Neural cell (in vitro differentiated cells): ENCODE measurements at regions not wholly inside any gene's neighbourhood (a gene's known extent, or its start where the extent isn't known, plus 50 kb on each side); places are given as distances from the start of the nearest gene placed in this dataset.

Experiments
- H2AFZ ChIP-seq: fragments of 200-600, 300-800 bp; sonication (generic), shearing (Covaris generic); 2 replicates; pipeline ENCODE4 v1.6.0; 2014; ENCODE audit warnings: low read depth, mild to moderate bottlenecking, antibody characterized with exemption, low read length, moderate library complexity
- H3F3A ChIP-seq: fragments of 200-600 bp; shearing (Covaris generic); 2 replicates; pipeline ENCODE4 v1.6.1; 2016; ENCODE audit warnings: mild to moderate bottlenecking, moderate library complexity, mixed read lengths, antibody characterized with exemption, low read length; ENCODE audit not compliant: insufficient read depth, poor library complexity, severe bottlenecking
- H3K27ac ChIP-seq: fragments of 200-600, 300-800 bp; sonication (generic), shearing (Covaris generic); 2 replicates; pipeline ENCODE4 v1.5.1; 2014; ENCODE audit warnings: mild to moderate bottlenecking, low read length, moderate library complexity
- H3K27me3 ChIP-seq: fragments of 300-800, 200-600 bp; sonication (generic), shearing (Covaris generic); 2 replicates; pipeline ENCODE4 v1.6.0; 2014; ENCODE audit warnings: mild to moderate bottlenecking, low read depth, low read length, moderate library complexity; ENCODE audit not compliant: insufficient read depth
- H3K36me3 ChIP-seq: fragments of 300-800, 200-600 bp; sonication (generic), shearing (Covaris generic); 2 replicates; pipeline ENCODE4 v1.5.1; 2014; ENCODE audit warnings: mild to moderate bottlenecking, antibody characterized with exemption, low read length, moderate library complexity; ENCODE audit not compliant: insufficient read depth
- H3K4me2 ChIP-seq: fragments of 300-800, 200-600 bp; sonication (generic), shearing (Covaris generic); 2 replicates; pipeline ENCODE4 v1.6.0; 2014; ENCODE audit warnings: mild to moderate bottlenecking, low read length
- H3K4me3 ChIP-seq: fragments of 300-800, 200-600 bp; sonication (generic), shearing (Covaris generic); 2 replicates; pipeline ENCODE4 v1.5.1; 2014; ENCODE audit warnings: mild to moderate bottlenecking, low read length, moderate library complexity
- H3K79me2 ChIP-seq: fragments of 200-600 bp; shearing (Covaris generic); replicated peaks from 2 replicates; pipeline ENCODE4 v1.6.0; 2014; ENCODE audit warnings: mild to moderate bottlenecking, low read length, moderate library complexity; ENCODE audit not compliant: insufficient read depth
- H3K9ac ChIP-seq: fragments of 300-800, 200-600 bp; sonication (generic), shearing (Covaris generic); 2 replicates; pipeline ENCODE4 v1.6.1; 2016; ENCODE audit warnings: mild to moderate bottlenecking, low read length, mixed read lengths
- H3K9me2 ChIP-seq: fragments of 200-600 bp; shearing (Covaris generic); 2 replicates; pipeline ENCODE4 v1.6.1; 2016; ENCODE audit warnings: mild to moderate bottlenecking, low read length, mixed read lengths; ENCODE audit not compliant: insufficient read depth
- H3K9me3 ChIP-seq: fragments of 200-600, 300-800 bp; sonication (generic), shearing (Covaris generic); 2 replicates; pipeline ENCODE4 v1.6.1; 2016; ENCODE audit warnings: mild to moderate bottlenecking, mixed run types, low read length, moderate library complexity, mixed read lengths
- H4K20me1 ChIP-seq: fragments of 200-600 bp; shearing (Covaris generic); 2 replicates; pipeline ENCODE4 v1.6.1; 2016; ENCODE audit warnings: mild to moderate bottlenecking, mixed run types; ENCODE audit not compliant: insufficient read depth
- CTCF ChIP-seq: fragments of 450-650 bp; IDR thresholded peaks from 2 replicates; pipeline ENCODE4 v1.5.1; 2014; ENCODE audit warnings: antibody characterized with exemption, mild to moderate bottlenecking, moderate library complexity; ENCODE audit not compliant: poor library complexity, severe bottlenecking
- EP300 ChIP-seq: fragments of 450-650 bp; conservative IDR thresholded peaks from 2 replicates; pipeline ENCODE4 v1.6.1; 2014; ENCODE audit warnings: antibody characterized with exemption, mild to moderate bottlenecking, moderate library complexity; ENCODE audit not compliant: poor library complexity, severe bottlenecking
- EZH2 ChIP-seq: fragments of 200-600, 300-800 bp; shearing (Covaris generic), sonication (generic); IDR thresholded peaks from 2 replicates; pipeline ENCODE4 v1.6.1; 2014; ENCODE audit warnings: antibody characterized with exemption, low read length, borderline replicate concordance, mild to moderate bottlenecking; ENCODE audit not compliant: insufficient read depth, poor library complexity, severe bottlenecking
- MXI1 ChIP-seq: fragments of 450-650 bp; conservative IDR thresholded peaks from 2 replicates; pipeline ENCODE4 v1.6.1; 2014; ENCODE audit warnings: antibody characterized with exemption, mild to moderate bottlenecking; ENCODE audit not compliant: poor library complexity, severe bottlenecking
- POLR2AphosphoS5 ChIP-seq: IDR thresholded peaks from 2 replicates; pipeline ENCODE4 v1.6.1; 2012
- RAD21 ChIP-seq: fragments of 450-650 bp; conservative IDR thresholded peaks from 2 replicates; pipeline ENCODE4 v1.6.1; 2014; ENCODE audit warnings: antibody characterized with exemption, mild to moderate bottlenecking, moderate library complexity
- REST ChIP-seq: IDR thresholded peaks from 2 replicates; pipeline ENCODE4 v1.6.1; 2012; ENCODE audit warnings: borderline replicate concordance
- SMC3 ChIP-seq: fragments of 450-650 bp; conservative IDR thresholded peaks from 2 replicates; pipeline ENCODE4 v1.6.1; 2014; ENCODE audit warnings: antibody characterized with exemption, mild to moderate bottlenecking, moderate library complexity; ENCODE audit not compliant: poor library complexity
- TAF1 ChIP-seq: IDR thresholded peaks from 2 replicates; pipeline ENCODE4 v1.6.1; 2012; ENCODE audit warnings: low read depth

GRCh38 chr15:67980171-67980570, 73.9 kb upstream of the PIAS1 start:
- no peak for TF ChIP-seq RAD21
- no peak overlapping the region for H2AFZ ChIP-seq
- no peak overlapping the region for H3K9ac ChIP-seq
- H3K9me2 ChIP-seq, result no peaks in the 10 kb centered on the region
- no peaks in the 10 kb centered on the region for H3K27me3 ChIP-seq
- no peaks in the 10 kb centered on the region for H3F3A ChIP-seq
- H3K9me3 ChIP-seq, result no peaks in the 10 kb centered on the region
- no peaks in the 10 kb centered on the region for H3K79me2 ChIP-seq
- H3K4me2 ChIP-seq, result no peak overlapping the region
- H4K20me1 ChIP-seq, result no peaks in the 10 kb centered on the region
- no peaks in the 10 kb centered on the region for H3K36me3 ChIP-seq
- H3K27ac ChIP-seq, result no peak overlapping the region
- H3K4me3 ChIP-seq, result no peak overlapping the region

GRCh38 chr15:67980773-67981685, 73.1 kb upstream of the PIAS1 start:
- Histone ChIP-seq H3K27me3 (no peaks in the 10 kb centered on the region), H3K9me2 (no peaks in the 10 kb centered on the region), H3K79me2 (no peaks in the 10 kb centered on the region), H3K27ac (no peak overlapping the region), H3K9ac (no peak overlapping the region), H2AFZ (no peak overlapping the region), H3K4me3 (no peak overlapping the region), H4K20me1 (no peaks in the 10 kb centered on the region), H3K4me2 (no peak overlapping the region), H3K9me3 (no peaks in the 10 kb centered on the region), H3K36me3 (no peaks in the 10 kb centered on the region), H3F3A (no peaks in the 10 kb centered on the region)
- TF ChIP-seq SMC3 (no peak), CTCF (no peak), EZH2 (no peak), RAD21 (no peak), EP300 (no peak), TAF1 (no peak), POLR2AphosphoS5 (no peak), REST (no peak), MXI1 (no peak)
